ENCODE measurements at regions not wholly inside any gene's neighbourhood (a gene's known extent, or its start where the extent isn't known, plus 50 kb on each side); places are given as distances from the start of the nearest gene placed in this dataset.

DNA sequence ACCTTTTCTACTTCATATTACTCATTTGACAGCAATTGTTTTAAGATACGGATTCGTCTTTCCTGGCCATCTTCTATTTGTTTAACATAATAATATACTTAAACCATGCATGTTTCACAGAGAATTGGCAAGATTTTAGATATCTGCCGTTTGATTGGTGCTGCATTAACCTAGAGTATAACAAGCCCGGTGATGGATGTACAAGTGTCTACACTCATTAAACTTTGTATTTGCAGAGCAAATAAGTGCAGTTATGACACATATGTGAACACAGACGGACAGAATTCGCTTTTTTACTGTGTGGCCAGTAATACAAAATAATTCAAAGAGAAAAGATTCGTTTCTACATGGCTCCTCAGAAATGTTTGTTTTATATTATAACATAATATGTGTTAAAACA is 116.1 kb downstream of the ARL4A start:
- Histone ChIP-seq H3K4me1 (peaks cover 0 to 13% (median 5%) of the 10 kb centered on the region in 4 donors), H3K9me3 (no peaks in the 10 kb centered on the region), H3K27ac (no peak overlapping the region), H3K36me3 (no peaks in the 10 kb centered on the region), H3K27me3 (no peaks in the 10 kb centered on the region), H3K4me3 (no peak overlapping the region)
- DNase-seq: no peak
- no peak for TF ChIP-seq CTCF (IDR thresholded peaks at IDR 0.05)
- intact Hi-C loops (cut with DNase I; ENCODE audit: low total_unique reads): no loop called here

DNA sequence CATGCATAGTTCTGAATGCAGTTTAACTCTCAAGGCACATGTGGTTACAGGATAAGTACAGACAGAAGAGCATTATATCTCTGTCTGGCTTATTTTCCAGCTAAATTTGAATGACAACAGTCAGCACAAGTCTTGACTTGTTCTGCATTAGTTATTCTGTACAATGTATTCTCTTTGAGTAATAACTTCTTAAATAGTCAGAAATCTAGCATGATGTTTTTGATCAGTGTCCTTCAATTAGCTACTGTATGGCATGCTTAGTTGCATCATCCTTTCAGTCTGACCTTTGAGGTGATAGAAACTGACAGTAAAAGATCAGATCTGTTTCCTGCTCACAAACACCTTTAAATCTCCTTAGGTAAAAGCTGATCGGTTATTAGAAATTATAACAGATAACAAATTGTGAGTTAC is 118.1 kb downstream of the ARL4A start:
- no peak for TF ChIP-seq CTCF (IDR thresholded peaks at IDR 0.05)
- Histone ChIP-seq H3K36me3 (no peaks in the 10 kb centered on the region), H3K4me3 (no peak overlapping the region), H3K27ac (no peak overlapping the region), H3K27me3 (no peaks in the 10 kb centered on the region), H3K9me3 (no peaks in the 10 kb centered on the region), H3K4me1 (peaks cover 0 to 7% (median 3%) of the 10 kb centered on the region in 4 donors)
- no peak for DNase-seq
- intact Hi-C loops (cut with DNase I; ENCODE audit: low total_unique reads): no loop called here

DNA sequence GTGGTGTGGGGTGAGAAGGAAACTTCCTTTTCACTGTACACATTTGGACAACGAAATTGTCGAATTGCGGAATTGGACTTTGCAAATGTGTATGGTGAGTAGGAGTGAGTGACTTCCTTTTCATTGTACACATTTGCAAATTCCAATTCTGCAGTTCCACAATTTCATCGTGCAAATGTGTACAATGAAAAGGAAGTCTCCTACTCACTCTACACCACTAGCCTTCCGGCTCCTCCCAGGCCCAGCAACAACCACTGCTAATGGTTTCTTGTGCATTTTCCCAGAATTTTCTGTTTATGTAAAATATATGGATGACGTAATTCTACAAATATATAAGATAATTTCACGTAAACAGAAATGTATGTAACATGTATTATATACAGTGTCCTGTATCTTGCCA is 118.5 kb downstream of the ARL4A start:
- no peak overlapping the region for H3K27ac ChIP-seq
- TF ChIP-seq CTCF (IDR thresholded peaks at IDR 0.05): no peak
- intact Hi-C loops (cut with DNase I; ENCODE audit: low total_unique reads): no loop called here
- H3K27me3 ChIP-seq: no peaks in the 10 kb centered on the region
- no peak overlapping the region for H3K4me3 ChIP-seq
- H3K36me3 ChIP-seq: no peaks in the 10 kb centered on the region
- no peaks in the 10 kb centered on the region for H3K9me3 ChIP-seq
- DNase-seq: no peak
- peaks cover 0 to 4% (median 1%) of the 10 kb centered on the region in 4 donors for H3K4me1 ChIP-seq

DNA sequence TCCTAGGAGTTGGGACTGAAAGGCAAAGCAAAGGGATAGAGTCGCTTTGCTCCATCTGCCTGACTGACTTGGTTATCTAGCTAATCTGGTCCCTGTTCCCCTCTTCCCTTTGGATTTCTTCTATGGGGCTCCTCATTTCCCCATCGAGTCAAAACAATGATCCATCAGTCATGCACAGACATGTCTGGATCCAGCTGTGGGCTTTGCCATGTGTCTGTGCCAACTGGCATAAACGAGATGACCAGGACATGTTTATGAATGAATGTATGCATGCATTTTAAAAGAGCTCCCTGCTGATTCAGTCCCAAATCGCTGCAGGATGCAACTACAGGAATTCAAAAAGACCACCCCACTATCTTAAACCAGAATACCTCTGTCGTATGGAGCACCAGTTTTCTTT is 122.0 kb downstream of the ARL4A start:
- DNase-seq: no peak
- intact Hi-C loops (cut with DNase I; ENCODE audit: low total_unique reads): no loop called here
- no peaks in the 10 kb centered on the region for H3K4me1 ChIP-seq
- TF ChIP-seq CTCF (IDR thresholded peaks at IDR 0.05): no peak
- H3K36me3 ChIP-seq: no peaks in the 10 kb centered on the region
- no peak overlapping the region for H3K27ac ChIP-seq
- H3K4me3 ChIP-seq: no peak overlapping the region
- H3K27me3 ChIP-seq: no peaks in the 10 kb centered on the region
- no peaks in the 10 kb centered on the region for H3K9me3 ChIP-seq

GRCh38 chr7:12812111-12812510 is 124.7 kb downstream of the ARL4A start:
- no peak for DNase-seq
- Histone ChIP-seq H3K27me3 (no peaks in the 10 kb centered on the region), H3K27ac (no peak overlapping the region), H3K4me3 (no peak overlapping the region), H3K36me3 (no peaks in the 10 kb centered on the region), H3K9me3 (no peaks in the 10 kb centered on the region), H3K4me1 (no peaks in the 10 kb centered on the region)
- no peak for TF ChIP-seq CTCF (IDR thresholded peaks at IDR 0.05)
- intact Hi-C loops (cut with DNase I; ENCODE audit: low total_unique reads): no loop called here

GRCh38 chr7:12814107-12814506 is 126.7 kb downstream of the ARL4A start:
- Histone ChIP-seq H3K27me3 (no peaks in the 10 kb centered on the region), H3K4me3 (no peak overlapping the region), H3K36me3 (no peaks in the 10 kb centered on the region), H3K9me3 (no peaks in the 10 kb centered on the region), H3K27ac (no peak overlapping the region), H3K4me1 (no peaks in the 10 kb centered on the region)
- no peak for TF ChIP-seq CTCF (IDR thresholded peaks at IDR 0.05)
- intact Hi-C loops (cut with DNase I; ENCODE audit: low total_unique reads): no loop called here
- no peak for DNase-seq
